ENCODE measurements at regions not wholly inside any gene's neighbourhood (a gene's known extent, or its start where the extent isn't known, plus 50 kb on each side); places are given as distances from the start of the nearest gene placed in this dataset.

DNA sequence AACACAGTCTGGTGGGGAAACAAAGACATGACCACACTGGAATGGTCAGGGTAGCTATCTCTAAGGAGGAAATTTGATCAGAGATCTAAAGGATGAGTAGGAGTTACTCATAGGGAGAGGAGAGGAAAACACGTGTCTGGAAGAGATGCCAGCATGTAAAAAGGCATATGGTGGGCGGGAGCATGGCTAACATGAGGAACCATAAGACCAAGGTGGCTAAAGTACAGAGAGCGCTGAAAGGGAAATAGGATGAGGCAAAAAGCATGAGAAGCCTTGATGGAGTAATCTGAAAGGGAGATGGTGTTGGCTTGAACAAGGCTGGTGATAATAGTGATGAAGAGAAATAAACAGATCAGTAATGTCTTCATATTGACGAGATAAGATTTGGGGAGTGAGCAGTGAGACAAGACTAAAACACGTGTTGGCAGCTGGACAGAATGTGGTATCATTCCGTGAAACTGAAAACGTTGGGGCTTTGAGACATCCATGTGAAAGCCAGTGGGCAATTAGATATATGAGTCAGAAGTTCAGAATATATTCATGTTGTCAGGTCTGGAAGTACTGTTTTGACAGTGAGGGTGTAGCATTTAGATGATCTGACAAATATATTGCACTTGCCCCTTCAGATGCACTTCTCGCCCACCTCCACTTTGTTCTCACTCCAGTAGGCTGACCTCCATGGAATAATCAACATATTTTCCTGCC, 209.1 kb upstream of the KCNN2 start:
- Mint-ChIP-seq H3K36me3 (ENCODE audit: low read depth) (no peaks in the 10 kb centered on the region), H3K4me3 (no peak overlapping the region), H3K27ac (no peak overlapping the region), H3K27me3 (no peaks in the 10 kb centered on the region), H3K9me3 (peaks cover 11% of the 10 kb centered on the region), H3K4me1 (no peaks in the 10 kb centered on the region)
- DNase-seq: no peak
- ChIA-PET CTCF (no interaction called here), POLR2A (no interaction called here)

DNA sequence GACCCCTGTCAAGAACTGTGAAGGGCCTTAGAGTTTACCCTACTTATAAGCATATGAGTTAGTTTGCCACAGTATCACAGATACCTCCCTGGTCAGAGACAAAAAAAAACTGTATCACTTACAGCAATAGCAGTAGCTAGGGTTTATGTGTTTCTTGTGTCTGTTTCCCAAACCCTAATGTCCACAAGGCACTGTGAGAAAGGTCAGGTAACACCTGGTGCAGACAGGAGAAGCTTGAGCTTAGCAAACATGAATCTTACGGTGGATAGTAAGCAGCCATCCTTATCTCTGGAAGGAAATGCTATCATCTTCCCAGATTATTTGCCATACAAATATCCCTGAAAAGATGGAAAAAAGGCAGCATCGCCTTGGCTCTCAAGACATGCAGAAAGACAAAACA, 208.5 kb upstream of the KCNN2 start:
- Mint-ChIP-seq H3K9me3 (peaks cover 9% of the 10 kb centered on the region), H3K27me3 (no peaks in the 10 kb centered on the region), H3K27ac (no peak overlapping the region), H3K4me1 (no peaks in the 10 kb centered on the region), H3K36me3 (ENCODE audit: low read depth) (no peaks in the 10 kb centered on the region), H3K4me3 (no peak overlapping the region)
- DNase-seq: no peak
- ChIA-PET POLR2A (no interaction called here), CTCF (no interaction called here)

- H3K36me3 Mint-ChIP-seq (ENCODE audit: low read depth): no peaks in the 10 kb centered on the region
- no peak overlapping the region for H3K4me3 Mint-ChIP-seq
- ChIA-PET CTCF (no interaction called here), POLR2A (no interaction called here)
- no peaks in the 10 kb centered on the region for H3K4me1 Mint-ChIP-seq
- no peaks in the 10 kb centered on the region for H3K27me3 Mint-ChIP-seq
- peaks cover 5% of the 10 kb centered on the region for H3K9me3 Mint-ChIP-seq
- no peak for DNase-seq
- H3K27ac Mint-ChIP-seq: no peak overlapping the region
Measured at GRCh38 chr5:114153833-114154232, 208.0 kb upstream of the KCNN2 start.

- Mint-ChIP-seq H3K4me1 (no peaks in the 10 kb centered on the region), H3K27me3 (no peaks in the 10 kb centered on the region), H3K9me3 (peaks cover 2% of the 10 kb centered on the region), H3K36me3 (ENCODE audit: low read depth) (no peaks in the 10 kb centered on the region), H3K27ac (no peak overlapping the region), H3K4me3 (no peak overlapping the region)
- no peak for DNase-seq
- CTCF ChIA-PET: no interaction called here
- POLR2A ChIA-PET: no interaction called here
Measured at GRCh38 chr5:114166081-114166480, 195.8 kb upstream of the KCNN2 start.

DNA sequence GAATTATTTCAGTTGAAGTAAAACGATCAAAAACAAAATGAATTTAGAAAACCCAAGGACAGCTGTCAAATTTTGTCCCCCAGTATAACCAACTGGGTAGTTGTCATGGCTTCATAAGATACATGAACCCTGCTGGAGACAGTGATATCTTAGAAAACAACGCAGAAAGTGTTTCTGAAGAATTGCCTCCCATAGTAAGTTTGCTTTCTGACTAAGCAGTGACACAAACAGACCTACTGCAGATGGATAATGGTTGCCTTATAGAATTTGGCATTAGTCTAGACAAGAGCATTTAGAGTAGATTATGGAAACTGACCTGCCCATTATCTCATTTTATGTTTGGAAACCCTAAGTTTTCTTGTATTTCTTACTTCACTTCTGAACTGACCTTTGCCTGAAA, 187.7 kb upstream of the KCNN2 start:
- ChIA-PET POLR2A (no interaction called here), CTCF (no interaction called here)
- no peak for DNase-seq
- Mint-ChIP-seq H3K27ac (no peak overlapping the region), H3K9me3 (peaks cover 3% of the 10 kb centered on the region), H3K36me3 (ENCODE audit: low read depth) (no peaks in the 10 kb centered on the region), H3K4me3 (no peak overlapping the region), H3K27me3 (no peaks in the 10 kb centered on the region), H3K4me1 (no peaks in the 10 kb centered on the region)

GRCh38 chr5:114174837-114175236, 187.0 kb upstream of the KCNN2 start:
- ChIA-PET POLR2A (no interaction called here), CTCF (no interaction called here)
- Mint-ChIP-seq H3K27me3 (no peaks in the 10 kb centered on the region), H3K4me1 (no peaks in the 10 kb centered on the region), H3K27ac (no peak overlapping the region), H3K36me3 (ENCODE audit: low read depth) (no peaks in the 10 kb centered on the region), H3K9me3 (peaks cover 3% of the 10 kb centered on the region), H3K4me3 (no peak overlapping the region)
- DNase-seq: no peak

DNA sequence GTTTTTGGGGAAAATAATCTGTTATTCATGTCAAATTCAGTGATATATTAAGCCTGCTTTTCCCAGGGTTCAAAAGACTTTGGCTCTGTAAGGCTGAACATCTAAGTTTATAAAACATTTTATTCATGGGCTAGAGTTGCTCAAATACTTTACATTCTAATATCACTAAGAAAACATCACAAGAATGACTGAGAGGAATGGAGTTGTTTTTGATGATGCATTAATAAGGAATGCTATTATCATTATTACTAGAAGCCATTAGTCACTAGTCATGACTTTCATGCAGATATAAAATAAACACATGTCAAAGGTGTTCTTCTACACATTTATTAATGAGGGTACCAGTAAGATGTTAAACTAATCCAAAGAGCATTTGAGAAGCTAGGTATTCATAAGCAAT, 185.5 kb upstream of the KCNN2 start:
- ChIA-PET POLR2A (no interaction called here), CTCF (no interaction called here)
- H3K27me3 Mint-ChIP-seq: no peaks in the 10 kb centered on the region
- no peak for DNase-seq
- peaks cover 3% of the 10 kb centered on the region for H3K9me3 Mint-ChIP-seq
- no peak overlapping the region for H3K4me3 Mint-ChIP-seq
- no peaks in the 10 kb centered on the region for H3K36me3 Mint-ChIP-seq (ENCODE audit: low read depth)
- H3K4me1 Mint-ChIP-seq: no peaks in the 10 kb centered on the region
- H3K27ac Mint-ChIP-seq: no peak overlapping the region

DNA sequence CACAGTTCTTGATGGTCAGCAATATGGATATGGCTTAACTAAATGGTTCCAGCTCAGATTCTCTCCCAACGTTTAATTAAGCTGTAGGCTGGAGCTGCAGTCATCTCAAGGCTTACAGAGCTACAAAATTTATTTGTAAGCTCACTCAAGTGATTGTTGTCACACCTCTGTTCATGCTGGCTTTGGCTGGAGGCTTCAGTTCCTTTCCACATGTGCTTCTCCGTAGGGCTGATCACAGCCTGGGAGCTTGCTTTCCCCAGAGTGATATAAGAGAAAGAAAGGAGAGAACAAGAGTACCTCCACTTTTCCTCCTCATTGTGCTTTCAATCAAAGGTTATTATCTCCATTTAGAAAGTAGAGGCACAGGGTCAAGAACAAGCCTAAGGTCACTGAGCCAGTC, 182.7 kb upstream of the KCNN2 start:
- CTCF ChIA-PET: no interaction called here
- no peak overlapping the region for H3K4me3 Mint-ChIP-seq
- no peaks in the 10 kb centered on the region for H3K27me3 Mint-ChIP-seq
- H3K9me3 Mint-ChIP-seq: peaks cover 3% of the 10 kb centered on the region
- DNase-seq: no peak
- no peaks in the 10 kb centered on the region for H3K36me3 Mint-ChIP-seq (ENCODE audit: low read depth)
- H3K4me1 Mint-ChIP-seq: no peaks in the 10 kb centered on the region
- POLR2A ChIA-PET: no interaction called here
- H3K27ac Mint-ChIP-seq: no peak overlapping the region

- DNase-seq: no peak
- ChIA-PET POLR2A (no interaction called here), CTCF (no interaction called here)
- H3K27me3 Mint-ChIP-seq: no peaks in the 10 kb centered on the region
- H3K9me3 Mint-ChIP-seq: peaks cover 10% of the 10 kb centered on the region
- no peaks in the 10 kb centered on the region for H3K4me1 Mint-ChIP-seq
- H3K27ac Mint-ChIP-seq: no peak overlapping the region
- H3K36me3 Mint-ChIP-seq (ENCODE audit: low read depth): no peaks in the 10 kb centered on the region
- no peak overlapping the region for H3K4me3 Mint-ChIP-seq
Measured at GRCh38 chr5:114184006-114184405, 177.9 kb upstream of the KCNN2 start.

DNA sequence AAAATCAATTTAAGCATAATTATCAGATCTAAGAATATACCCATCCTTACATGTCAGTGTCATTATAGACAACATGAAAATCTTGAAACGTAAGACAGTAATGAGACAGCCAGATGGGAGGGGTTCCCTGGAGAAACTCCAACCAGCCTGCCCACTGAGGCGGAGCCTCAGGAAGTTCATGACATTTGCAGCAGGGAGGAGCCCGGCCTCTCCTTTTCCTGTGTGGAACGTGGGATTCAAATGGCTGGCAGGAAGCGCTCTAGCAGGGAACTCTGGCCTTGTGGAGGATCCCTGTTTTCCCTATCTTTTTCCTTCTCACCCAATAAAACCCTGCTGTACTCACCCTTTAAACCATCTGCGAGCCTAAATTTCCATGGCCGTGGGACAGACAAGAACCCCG, 176.6 kb upstream of the KCNN2 start:
- no peak overlapping the region for H3K4me3 Mint-ChIP-seq
- H3K9me3 Mint-ChIP-seq: peaks cover 10% of the 10 kb centered on the region
- DNase-seq: no peak
- no peaks in the 10 kb centered on the region for H3K4me1 Mint-ChIP-seq
- no peaks in the 10 kb centered on the region for H3K27me3 Mint-ChIP-seq
- POLR2A ChIA-PET: no interaction called here
- H3K36me3 Mint-ChIP-seq (ENCODE audit: low read depth): no peaks in the 10 kb centered on the region
- no peak overlapping the region for H3K27ac Mint-ChIP-seq
- CTCF ChIA-PET: no interaction called here

DNA sequence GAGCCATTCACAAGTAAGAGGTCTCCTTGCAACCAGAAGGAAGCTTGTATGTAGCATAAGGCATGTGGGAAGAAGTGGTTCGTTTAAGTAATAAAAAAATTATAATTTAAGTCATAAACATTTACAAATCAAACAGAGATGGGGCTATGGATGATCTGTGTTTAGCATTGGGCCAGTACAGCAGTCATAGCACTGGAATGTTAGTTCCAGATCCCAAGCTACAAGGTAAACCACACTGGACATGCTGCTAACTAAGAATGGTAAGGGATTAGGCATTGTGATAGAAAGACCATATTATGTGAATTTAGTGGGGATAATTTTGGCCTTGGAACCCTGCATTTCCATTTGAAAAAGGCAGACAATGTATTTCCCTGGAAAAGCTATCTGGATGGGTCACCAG, 170.4 kb upstream of the KCNN2 start:
- Mint-ChIP-seq H3K9me3 (no peaks in the 10 kb centered on the region), H3K27ac (no peak overlapping the region), H3K4me1 (no peaks in the 10 kb centered on the region), H3K4me3 (no peak overlapping the region), H3K36me3 (ENCODE audit: low read depth) (no peaks in the 10 kb centered on the region), H3K27me3 (no peaks in the 10 kb centered on the region)
- POLR2A ChIA-PET: no interaction called here
- DNase-seq: no peak
- CTCF ChIA-PET: no interaction called here

DNA sequence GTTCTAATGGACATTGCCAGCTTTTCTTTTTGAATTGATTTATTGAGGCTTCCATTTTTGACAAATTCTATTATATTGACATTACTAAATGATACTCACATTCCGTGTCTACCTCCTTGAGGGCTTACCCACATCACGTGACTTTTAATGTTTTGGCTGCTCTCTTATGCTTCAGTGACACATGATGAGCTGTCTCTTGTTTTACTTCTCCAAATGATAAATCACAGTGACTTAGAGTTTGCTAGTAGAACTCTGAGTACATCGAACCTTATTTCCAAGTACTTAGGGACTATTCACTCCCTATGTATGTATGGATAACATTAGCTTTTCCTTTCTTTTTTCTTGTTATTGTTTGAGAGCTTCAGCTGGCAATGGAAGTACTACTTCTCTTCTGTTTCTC, 169.8 kb upstream of the KCNN2 start:
- CTCF ChIA-PET: no interaction called here
- H3K27ac Mint-ChIP-seq: no peak overlapping the region
- POLR2A ChIA-PET: no interaction called here

DNA sequence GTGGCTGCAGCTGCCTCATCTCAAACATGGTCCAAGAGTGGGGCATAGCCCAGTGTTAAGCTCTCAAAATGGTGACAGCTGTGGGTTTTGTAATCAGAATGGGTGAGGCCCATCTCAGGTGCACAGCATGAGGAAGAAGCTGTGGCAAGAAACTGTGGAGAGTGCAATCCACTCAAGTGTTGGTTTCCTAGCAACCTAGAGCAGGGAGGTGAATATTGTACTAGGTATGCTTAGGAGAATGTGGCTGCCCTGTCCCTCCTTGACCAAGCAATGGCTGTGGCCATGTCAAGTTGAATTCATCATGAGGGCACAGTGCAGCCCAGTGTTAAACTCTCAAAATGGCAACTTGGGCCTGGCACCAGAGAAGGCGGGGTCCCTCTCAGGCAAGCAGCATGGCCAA, 160.5 kb upstream of the KCNN2 start:
- POLR2A ChIA-PET: no interaction called here
- no peak for DNase-seq
- H3K4me1 Mint-ChIP-seq: no peaks in the 10 kb centered on the region
- H3K36me3 Mint-ChIP-seq (ENCODE audit: low read depth): no peaks in the 10 kb centered on the region
- no peak overlapping the region for H3K4me3 Mint-ChIP-seq
- H3K27ac Mint-ChIP-seq: no peak overlapping the region
- H3K9me3 Mint-ChIP-seq: peaks cover 9% of the 10 kb centered on the region
- no peaks in the 10 kb centered on the region for H3K27me3 Mint-ChIP-seq
- CTCF ChIA-PET: no interaction called here

More for the DNA sequence above, 169.8 kb upstream of the KCNN2 start:
- H3K9me3 Mint-ChIP-seq: no peaks in the 10 kb centered on the region
- H3K27me3 Mint-ChIP-seq: no peaks in the 10 kb centered on the region
- no peaks in the 10 kb centered on the region for H3K4me1 Mint-ChIP-seq
- no peaks in the 10 kb centered on the region for H3K36me3 Mint-ChIP-seq (ENCODE audit: low read depth)
- no peak overlapping the region for H3K4me3 Mint-ChIP-seq
- DNase-seq: no peak

DNA sequence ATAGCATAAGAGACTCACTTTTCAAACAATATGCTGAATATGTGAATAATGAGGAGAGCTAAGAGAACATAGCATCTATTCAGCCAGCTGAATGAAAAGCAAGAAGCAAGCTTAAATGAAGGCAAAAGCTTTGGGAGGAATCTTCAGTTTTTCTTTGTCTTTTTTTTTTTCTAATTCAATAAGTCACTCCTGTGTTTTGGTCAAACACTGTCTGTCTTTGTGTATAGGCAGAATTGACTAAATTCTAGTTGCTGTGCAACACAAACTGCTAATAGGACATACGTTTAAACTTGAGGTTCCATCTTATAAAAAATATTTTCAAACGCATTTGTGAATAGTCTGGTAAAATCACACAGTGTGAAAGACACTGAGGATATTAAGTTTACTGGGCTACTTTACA, 156.9 kb upstream of the KCNN2 start:
- no peaks in the 10 kb centered on the region for H3K4me1 Mint-ChIP-seq
- no peaks in the 10 kb centered on the region for H3K27me3 Mint-ChIP-seq
- peaks cover 11% of the 10 kb centered on the region for H3K9me3 Mint-ChIP-seq
- DNase-seq: no peak
- ChIA-PET CTCF (no interaction called here), POLR2A (no interaction called here)
- no peak overlapping the region for H3K27ac Mint-ChIP-seq
- no peaks in the 10 kb centered on the region for H3K36me3 Mint-ChIP-seq (ENCODE audit: low read depth)
- H3K4me3 Mint-ChIP-seq: no peak overlapping the region

GRCh38 chr5:114206640-114207039, 155.2 kb upstream of the KCNN2 start:
- H3K9me3 Mint-ChIP-seq: peaks cover 6% of the 10 kb centered on the region
- ChIA-PET CTCF (no interaction called here), POLR2A (no interaction called here)
- no peaks in the 10 kb centered on the region for H3K27me3 Mint-ChIP-seq
- no peak overlapping the region for H3K27ac Mint-ChIP-seq
- DNase-seq: no peak
- no peak overlapping the region for H3K4me3 Mint-ChIP-seq
- no peaks in the 10 kb centered on the region for H3K4me1 Mint-ChIP-seq
- H3K36me3 Mint-ChIP-seq (ENCODE audit: low read depth): no peaks in the 10 kb centered on the region
